Dendritic cell treated with granulocyte-macrophage colony-stimulating factor and Interleukin-4, amounts not matched to agents 40 ng/mL and 50 ng/mL, for 4 days (primary cell): ENCODE measurements at regions not wholly inside any gene's neighbourhood (a gene's known extent, or its start where the extent isn't known, plus 50 kb on each side); places are given as distances from the start of the nearest gene placed in this dataset.

Experiments
- H3K27ac Mint-ChIP-seq: one replicate; pipeline ENCODE4 v1.8.0; 2022; ENCODE audit warnings: mild to moderate bottlenecking, mixed read lengths
- H3K27me3 Mint-ChIP-seq: one replicate; pipeline ENCODE4 v1.8.0; 2022; ENCODE audit warnings: mild to moderate bottlenecking, mixed read lengths
- H3K36me3 Mint-ChIP-seq: one replicate; pipeline ENCODE4 v1.8.0; 2022; ENCODE audit warnings: low read depth, mixed read lengths
- H3K4me1 Mint-ChIP-seq: one replicate; pipeline ENCODE4 v1.8.0; 2022; ENCODE audit warnings: low read depth, mixed read lengths
- H3K4me3 Mint-ChIP-seq: one replicate; pipeline ENCODE4 v1.8.0; 2022; ENCODE audit warnings: mild to moderate bottlenecking, moderate library complexity, mixed read lengths
- H3K9me3 Mint-ChIP-seq: one replicate; pipeline ENCODE4 v1.8.0; 2022; ENCODE audit warnings: mixed read lengths
- intact Hi-C: fragments of 100-400 bp; cut with micrococcal nuclease; formaldehyde crosslinking; loops from one replicate; pipeline ENCODE4 v1.15.0; 2022

DNA sequence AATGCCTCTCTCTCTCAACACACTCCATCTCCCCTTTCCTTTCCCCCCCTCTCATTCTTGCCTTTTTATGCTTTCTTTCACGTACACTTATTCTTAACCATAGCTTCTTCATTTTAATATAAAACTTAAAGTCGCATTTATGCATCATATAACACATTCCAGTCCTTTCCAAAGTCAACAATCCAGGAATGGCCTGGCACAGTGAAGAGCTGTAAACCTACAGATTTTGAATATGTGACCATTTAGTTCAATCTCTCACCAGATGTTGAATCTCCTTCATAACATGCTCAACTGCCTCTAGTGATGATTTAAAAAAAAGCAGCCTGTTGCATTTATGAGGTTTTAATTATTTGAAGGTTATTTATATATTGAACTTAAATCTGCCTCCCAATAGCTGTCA, 186.2 kb upstream of the GRAMD2B start:
- intact Hi-C loops: no loop called here
- H3K36me3 Mint-ChIP-seq: no peaks in the 10 kb centered on the region
- no peak overlapping the region for H3K27ac Mint-ChIP-seq
- H3K4me1 Mint-ChIP-seq: no peaks in the 10 kb centered on the region
- peaks cover 6% of the 10 kb centered on the region for H3K9me3 Mint-ChIP-seq
- H3K27me3 Mint-ChIP-seq: no peaks in the 10 kb centered on the region
- H3K4me3 Mint-ChIP-seq: no peak overlapping the region

DNA sequence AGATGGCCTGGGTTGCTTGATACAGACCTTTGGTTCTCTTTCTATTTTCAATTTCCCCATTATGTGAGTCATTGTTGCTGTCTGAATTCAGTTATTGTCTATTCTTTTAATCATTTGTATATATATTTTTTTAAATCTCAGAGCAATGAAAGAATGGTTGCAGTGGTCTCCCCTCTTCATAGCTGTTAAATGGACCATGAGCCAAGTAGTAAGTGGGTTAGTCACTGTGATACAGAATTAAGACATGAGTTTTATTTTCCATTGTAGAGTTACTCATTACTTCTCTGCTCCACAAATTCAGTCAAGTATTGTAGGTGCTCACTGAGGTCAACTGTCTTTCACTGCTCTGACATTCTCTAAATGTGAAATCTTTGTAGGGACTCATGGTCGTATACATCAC, 174.6 kb upstream of the GRAMD2B start:
- H3K4me1 Mint-ChIP-seq: no peaks in the 10 kb centered on the region
- H3K9me3 Mint-ChIP-seq: peaks cover 12% of the 10 kb centered on the region
- H3K36me3 Mint-ChIP-seq: no peaks in the 10 kb centered on the region
- no peak overlapping the region for H3K4me3 Mint-ChIP-seq
- intact Hi-C loops: no loop called here
- H3K27me3 Mint-ChIP-seq: no peaks in the 10 kb centered on the region
- H3K27ac Mint-ChIP-seq: no peak overlapping the region

DNA sequence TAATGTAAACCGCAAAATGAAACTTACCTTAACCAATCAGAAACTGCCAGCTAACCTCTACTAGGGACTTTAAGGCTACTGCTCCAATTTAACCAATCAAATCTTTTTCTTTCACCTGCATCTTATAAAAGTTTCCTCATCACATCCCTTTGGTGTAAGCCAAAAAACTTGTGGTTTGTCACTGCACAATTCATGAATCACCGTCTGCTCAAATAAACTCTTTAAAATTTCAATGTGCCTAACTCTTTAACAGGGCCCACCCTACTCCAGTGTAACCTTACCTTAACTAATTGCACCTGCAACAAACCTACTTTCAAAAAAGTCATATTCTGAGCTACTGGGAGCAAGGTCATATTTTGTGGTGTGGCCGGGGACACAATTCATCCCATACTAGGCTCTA, 172.2 kb upstream of the GRAMD2B start:
- Mint-ChIP-seq H3K36me3 (no peaks in the 10 kb centered on the region), H3K9me3 (peaks cover 12% of the 10 kb centered on the region), H3K27me3 (no peaks in the 10 kb centered on the region), H3K27ac (no peak overlapping the region), H3K4me3 (no peak overlapping the region), H3K4me1 (no peaks in the 10 kb centered on the region)
- intact Hi-C loops: no loop called here

DNA sequence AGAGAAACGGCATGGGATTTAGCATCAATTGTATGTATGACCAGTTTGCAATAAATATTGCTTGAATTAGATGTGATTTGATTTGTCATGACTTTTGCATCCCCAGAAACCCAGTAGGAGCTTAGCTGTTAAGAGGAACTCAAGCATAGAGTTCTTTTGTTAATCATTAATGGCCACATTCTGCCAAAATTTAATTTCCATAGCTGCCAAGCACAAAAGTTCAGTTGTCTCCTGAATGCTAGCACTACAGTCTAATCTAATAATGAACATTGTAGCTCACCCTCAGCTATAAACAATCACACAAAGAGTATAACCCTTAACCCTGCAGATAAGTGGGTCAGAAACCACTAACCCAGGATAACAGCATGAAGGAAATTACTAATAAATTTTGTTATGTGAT, 169.8 kb upstream of the GRAMD2B start:
- no peaks in the 10 kb centered on the region for H3K36me3 Mint-ChIP-seq
- peaks cover 19% of the 10 kb centered on the region for H3K9me3 Mint-ChIP-seq

DNA sequence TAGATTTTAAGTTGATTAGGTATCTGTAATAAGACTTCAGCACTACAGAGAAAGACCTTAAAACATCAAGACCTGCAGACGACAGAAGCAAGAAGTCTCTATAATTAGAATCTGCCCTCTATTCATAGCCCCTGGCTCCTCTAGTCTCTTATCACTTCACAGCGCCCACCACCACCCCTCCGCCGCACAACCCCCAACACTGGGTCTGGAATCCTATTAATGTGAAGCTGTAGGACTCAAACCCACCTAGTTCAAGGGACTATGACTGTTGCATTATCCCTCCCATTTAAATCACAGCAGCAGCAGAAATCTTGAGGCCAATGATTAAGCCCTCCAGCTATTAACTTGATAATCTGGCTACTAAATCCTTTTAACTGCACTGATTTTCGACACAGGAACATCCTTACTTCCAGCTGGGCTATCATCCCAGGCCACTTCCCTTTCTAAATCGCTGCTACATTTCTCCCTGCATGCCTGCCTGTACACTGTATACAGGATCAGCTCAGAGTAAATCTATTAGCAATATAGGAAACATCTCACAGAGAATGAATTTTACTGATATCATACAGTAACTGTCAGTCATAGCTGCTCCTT, 159.5 kb upstream of the GRAMD2B start:
- Mint-ChIP-seq H3K9me3 (peaks cover 27% of the 10 kb centered on the region), H3K27me3 (no peaks in the 10 kb centered on the region)

More for the DNA sequence above, 169.8 kb upstream of the GRAMD2B start:
- intact Hi-C loops: no loop called here
- Mint-ChIP-seq H3K4me3 (no peak overlapping the region), H3K27me3 (no peaks in the 10 kb centered on the region), H3K4me1 (no peaks in the 10 kb centered on the region), H3K27ac (no peak overlapping the region)

DNA sequence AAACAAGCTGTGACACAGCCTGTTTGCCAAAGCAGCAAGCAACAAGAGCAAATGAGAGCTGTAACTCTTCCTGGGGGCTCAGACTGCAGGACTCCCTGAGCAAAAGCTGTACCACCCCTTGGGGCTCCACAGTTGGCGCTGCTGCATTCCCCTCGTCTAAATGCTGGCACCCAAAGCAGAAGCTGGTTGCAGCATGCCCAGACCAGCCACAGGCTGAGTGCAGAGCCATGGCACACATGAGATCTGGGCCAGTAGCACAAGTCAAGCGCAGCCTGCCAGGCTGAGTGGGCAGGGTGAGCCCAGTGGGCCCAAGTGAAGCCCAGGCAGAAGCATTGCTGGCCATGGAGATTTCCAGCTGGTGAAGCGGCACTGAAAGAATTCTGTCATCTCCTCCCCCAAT, 157.3 kb upstream of the GRAMD2B start:
- Mint-ChIP-seq H3K4me3 (no peak overlapping the region), H3K27ac (no peak overlapping the region), H3K4me1 (no peaks in the 10 kb centered on the region), H3K36me3 (no peaks in the 10 kb centered on the region), H3K27me3 (no peaks in the 10 kb centered on the region), H3K9me3 (peaks cover 10% of the 10 kb centered on the region)
- intact Hi-C loops: no loop called here

More for the DNA sequence above, 159.5 kb upstream of the GRAMD2B start:
- H3K36me3 Mint-ChIP-seq: no peaks in the 10 kb centered on the region
- H3K4me3 Mint-ChIP-seq: no peak overlapping the region
- H3K4me1 Mint-ChIP-seq: no peaks in the 10 kb centered on the region
- no peak overlapping the region for H3K27ac Mint-ChIP-seq
- intact Hi-C loops: no loop called here

DNA sequence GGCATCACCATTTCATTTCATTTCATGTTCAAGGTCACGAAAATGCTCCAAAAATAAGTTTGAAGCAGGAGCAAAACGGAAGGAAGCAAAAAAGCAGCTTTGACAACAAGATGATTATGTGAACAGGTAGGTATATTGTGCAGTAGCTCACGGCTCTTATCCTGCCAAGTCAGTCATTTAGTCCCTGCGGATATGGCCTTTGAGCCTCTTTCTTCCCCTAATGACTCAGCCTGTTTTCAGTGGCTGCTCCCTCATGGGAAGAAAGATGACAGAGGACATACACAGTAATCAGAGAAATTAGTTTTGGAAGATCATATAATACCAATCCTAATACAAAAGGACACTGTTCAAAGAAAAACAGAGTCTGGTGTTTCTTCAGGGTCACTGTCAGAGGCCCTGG, 155.8 kb upstream of the GRAMD2B start:
- intact Hi-C loops: no loop called here
- no peaks in the 10 kb centered on the region for H3K36me3 Mint-ChIP-seq
- no peaks in the 10 kb centered on the region for H3K27me3 Mint-ChIP-seq
- peaks cover 10% of the 10 kb centered on the region for H3K9me3 Mint-ChIP-seq
- no peak overlapping the region for H3K27ac Mint-ChIP-seq
- H3K4me1 Mint-ChIP-seq: no peaks in the 10 kb centered on the region
- no peak overlapping the region for H3K4me3 Mint-ChIP-seq

DNA sequence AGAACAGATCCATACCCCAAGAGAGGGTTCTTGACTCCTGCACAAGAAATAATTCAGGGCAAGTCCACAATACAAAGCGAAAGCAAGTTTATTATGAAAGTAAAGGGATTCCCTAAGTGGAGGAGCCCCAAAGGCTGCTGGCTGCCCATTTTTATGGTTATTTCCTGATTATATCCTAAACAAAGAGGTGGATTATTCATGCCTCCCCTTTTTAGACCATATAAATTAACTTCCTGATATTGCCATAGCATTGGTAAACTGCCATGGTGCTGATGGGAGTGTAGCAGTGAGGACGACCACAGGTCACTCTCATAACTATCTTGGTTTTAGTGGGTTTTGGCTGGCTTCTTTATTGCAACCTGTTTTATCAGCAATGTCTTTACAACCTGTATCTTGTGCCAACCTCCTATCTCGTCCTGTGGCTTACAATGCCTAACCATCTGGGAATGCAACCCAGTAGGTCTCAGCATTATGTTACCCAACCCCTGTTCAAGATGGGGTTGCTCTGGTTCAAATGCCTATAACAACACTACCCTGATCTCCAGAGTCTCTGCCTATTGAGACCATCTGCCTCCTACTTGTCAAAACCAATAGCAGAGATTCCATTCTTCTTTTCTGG, 154.4 kb upstream of the GRAMD2B start:
- H3K36me3 Mint-ChIP-seq: no peaks in the 10 kb centered on the region
- H3K27ac Mint-ChIP-seq: no peak overlapping the region
- H3K27me3 Mint-ChIP-seq: no peaks in the 10 kb centered on the region
- intact Hi-C loops: no loop called here
- peaks cover 10% of the 10 kb centered on the region for H3K9me3 Mint-ChIP-seq
- H3K4me3 Mint-ChIP-seq: no peak overlapping the region
- no peaks in the 10 kb centered on the region for H3K4me1 Mint-ChIP-seq

DNA sequence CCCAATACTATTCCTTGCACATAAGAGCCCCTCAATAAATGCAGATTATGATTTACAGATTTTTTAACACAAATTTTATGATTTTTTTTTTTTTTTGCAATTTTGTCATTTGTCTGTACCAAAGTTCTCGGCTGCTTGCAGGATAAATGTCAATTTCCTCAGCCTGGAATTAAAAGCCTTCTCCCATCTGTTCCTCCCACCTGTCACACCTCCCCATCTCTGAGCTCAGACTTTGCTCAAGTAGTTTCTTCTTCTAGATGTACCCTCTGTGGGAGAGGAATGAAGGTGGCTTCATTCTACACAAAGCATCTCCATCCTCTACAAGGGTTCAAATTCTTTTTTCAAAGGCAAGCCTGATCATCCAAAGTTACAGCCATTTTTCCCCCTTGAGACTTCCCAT, 153.7 kb upstream of the GRAMD2B start:
- no peak overlapping the region for H3K27ac Mint-ChIP-seq
- H3K36me3 Mint-ChIP-seq: no peaks in the 10 kb centered on the region
- intact Hi-C loops: no loop called here
- no peak overlapping the region for H3K4me3 Mint-ChIP-seq
- no peaks in the 10 kb centered on the region for H3K4me1 Mint-ChIP-seq
- no peaks in the 10 kb centered on the region for H3K27me3 Mint-ChIP-seq
- peaks cover 10% of the 10 kb centered on the region for H3K9me3 Mint-ChIP-seq

DNA sequence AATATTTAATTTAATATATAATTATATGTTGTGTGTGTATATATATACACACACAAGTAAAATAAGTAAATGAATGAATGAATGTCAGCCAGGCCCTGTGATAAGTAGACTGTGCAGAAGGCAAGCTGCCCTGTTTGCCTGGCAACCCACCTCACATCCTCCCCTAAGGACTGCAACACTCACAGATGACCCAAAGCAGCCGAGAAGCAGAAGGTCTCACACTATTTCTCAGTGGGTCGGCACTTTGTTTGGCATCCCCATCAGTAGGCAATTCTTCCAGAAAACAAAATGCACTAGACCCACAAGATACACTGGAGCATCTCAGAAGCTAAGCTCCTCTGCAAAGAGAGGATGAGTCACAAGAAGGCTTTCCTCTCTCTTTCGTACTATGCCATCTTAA, 152.1 kb upstream of the GRAMD2B start:
- intact Hi-C loops: no loop called here

DNA sequence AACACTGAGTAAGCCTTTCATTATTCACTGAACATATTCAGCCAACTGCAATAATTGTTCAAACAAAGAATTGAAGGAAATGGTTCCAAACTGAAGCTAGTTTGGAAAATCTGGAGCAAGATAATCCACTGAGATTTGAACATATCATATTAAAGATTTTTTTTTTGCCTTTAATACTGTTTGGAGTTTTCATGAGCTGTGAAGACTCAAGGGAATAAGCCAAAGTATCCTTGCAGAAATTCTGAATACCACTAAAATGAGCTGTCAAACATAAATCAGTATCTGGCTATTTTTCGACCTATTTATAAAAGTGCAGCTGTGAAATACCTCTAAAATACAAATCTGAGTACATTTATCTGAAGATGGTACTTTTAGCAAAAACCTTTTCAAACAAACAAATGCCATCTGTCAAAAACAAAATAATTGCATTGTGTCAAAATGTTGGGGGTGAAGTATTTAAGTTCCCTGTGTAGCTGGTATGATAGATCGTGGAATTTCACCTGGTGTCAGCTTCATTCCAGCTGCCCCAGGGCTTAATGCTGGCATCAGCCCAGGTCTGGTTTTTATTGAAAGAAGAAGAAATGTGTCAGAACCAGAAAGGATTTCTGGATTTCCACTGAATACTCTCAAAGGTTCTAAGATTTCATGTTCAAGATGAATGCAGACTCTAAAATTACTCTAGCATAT, 149.0 kb upstream of the GRAMD2B start:
- H3K36me3 Mint-ChIP-seq: no peaks in the 10 kb centered on the region
- intact Hi-C loops: no loop called here
- no peak overlapping the region for H3K27ac Mint-ChIP-seq
- H3K4me1 Mint-ChIP-seq: no peaks in the 10 kb centered on the region
- no peaks in the 10 kb centered on the region for H3K9me3 Mint-ChIP-seq
- H3K27me3 Mint-ChIP-seq: no peaks in the 10 kb centered on the region
- H3K4me3 Mint-ChIP-seq: no peak overlapping the region

More for the DNA sequence above, 152.1 kb upstream of the GRAMD2B start:
- Mint-ChIP-seq H3K4me1 (no peaks in the 10 kb centered on the region), H3K36me3 (no peaks in the 10 kb centered on the region), H3K4me3 (no peak overlapping the region), H3K27me3 (no peaks in the 10 kb centered on the region), H3K27ac (no peak overlapping the region), H3K9me3 (no peaks in the 10 kb centered on the region)

DNA sequence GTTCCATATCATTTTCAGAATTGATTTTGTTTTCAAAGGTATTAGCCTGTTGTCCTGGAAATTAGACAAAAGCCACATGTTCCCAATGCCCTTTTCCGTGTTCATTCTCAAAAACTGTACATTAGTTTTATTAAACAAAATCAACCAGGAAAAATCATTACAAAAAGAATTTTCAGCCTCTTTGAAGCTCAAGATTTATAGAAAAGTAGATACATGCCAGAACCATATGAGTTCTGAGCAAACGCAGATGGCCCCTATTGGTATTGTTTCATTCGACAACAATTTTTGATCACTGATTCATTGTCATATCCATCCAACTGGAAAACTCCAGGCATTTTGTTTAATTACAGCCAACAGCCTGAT, 148.5 kb upstream of the GRAMD2B start:
- H3K27me3 Mint-ChIP-seq: no peaks in the 10 kb centered on the region
- H3K4me3 Mint-ChIP-seq: no peak overlapping the region
- H3K27ac Mint-ChIP-seq: no peak overlapping the region
- no peaks in the 10 kb centered on the region for H3K9me3 Mint-ChIP-seq
- H3K36me3 Mint-ChIP-seq: no peaks in the 10 kb centered on the region
- H3K4me1 Mint-ChIP-seq: no peaks in the 10 kb centered on the region
- intact Hi-C loops: no loop called here

DNA sequence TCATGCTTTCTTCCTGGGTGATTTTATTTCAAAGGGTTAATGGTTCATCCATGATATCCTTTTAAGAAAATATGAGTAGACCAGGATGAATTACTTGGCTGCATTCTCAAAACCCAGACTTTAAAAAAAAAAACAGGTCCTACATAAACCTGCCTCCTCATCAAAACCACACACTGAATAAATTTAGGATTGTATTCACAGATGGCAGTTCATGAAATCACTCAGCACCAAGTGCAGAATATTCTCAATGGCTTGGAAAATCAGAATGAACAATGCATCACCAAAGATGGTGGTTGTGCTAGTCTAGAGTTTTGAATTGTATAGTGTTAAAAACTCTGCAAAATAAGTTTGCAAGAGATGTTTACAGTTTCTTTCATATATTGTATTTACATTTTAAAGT, 145.4 kb upstream of the GRAMD2B start:
- Mint-ChIP-seq H3K9me3 (no peaks in the 10 kb centered on the region), H3K27me3 (no peaks in the 10 kb centered on the region), H3K4me3 (no peak overlapping the region), H3K27ac (no peak overlapping the region), H3K4me1 (no peaks in the 10 kb centered on the region), H3K36me3 (no peaks in the 10 kb centered on the region)
- intact Hi-C loops: no loop called here

DNA sequence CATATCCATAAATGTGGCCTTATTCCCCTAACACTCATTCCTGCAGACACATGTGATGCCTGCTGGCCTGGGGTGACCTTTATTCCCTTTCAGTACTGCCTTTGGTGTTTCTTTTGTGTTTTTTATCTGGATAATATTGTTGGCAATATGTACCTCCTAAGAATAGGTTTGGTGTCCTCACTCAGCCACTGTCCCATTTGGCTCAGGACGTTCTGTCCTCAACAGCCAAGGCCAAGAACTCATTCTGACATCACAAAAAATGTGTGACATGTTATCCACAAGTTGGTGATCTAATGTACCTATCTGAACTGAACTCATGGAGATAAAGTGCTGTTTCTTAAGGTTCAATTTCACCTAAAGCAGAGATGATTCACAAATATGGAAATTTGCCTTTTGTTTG, 142.9 kb upstream of the GRAMD2B start:
- intact Hi-C loops: no loop called here
- Mint-ChIP-seq H3K4me1 (no peaks in the 10 kb centered on the region), H3K27me3 (no peaks in the 10 kb centered on the region), H3K27ac (no peak overlapping the region), H3K4me3 (no peak overlapping the region), H3K36me3 (no peaks in the 10 kb centered on the region), H3K9me3 (no peaks in the 10 kb centered on the region)

DNA sequence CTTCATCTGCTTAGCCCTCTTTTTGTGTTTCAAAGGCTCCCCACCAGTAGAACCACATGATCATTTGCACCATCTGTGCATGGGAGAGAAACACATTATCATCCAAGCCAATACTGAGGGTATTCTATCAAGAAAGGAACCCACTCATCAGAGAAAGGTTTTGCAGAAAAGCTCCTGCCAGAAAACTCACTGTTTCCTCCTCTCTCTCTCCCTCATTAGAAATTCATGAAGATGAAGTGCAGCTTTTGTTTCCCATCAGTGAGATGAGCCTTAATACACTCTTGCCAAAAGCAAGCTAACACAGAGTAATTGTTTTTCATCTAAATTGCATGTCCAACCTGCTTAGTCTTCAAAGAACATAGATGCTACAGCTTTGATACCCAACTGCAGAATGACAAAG, 142.4 kb upstream of the GRAMD2B start:
- Mint-ChIP-seq H3K36me3 (no peaks in the 10 kb centered on the region), H3K27me3 (no peaks in the 10 kb centered on the region), H3K4me1 (no peaks in the 10 kb centered on the region), H3K4me3 (no peak overlapping the region), H3K9me3 (no peaks in the 10 kb centered on the region), H3K27ac (no peak overlapping the region)
- intact Hi-C loops: no loop called here
